Keratinocyte (primary cell): ENCODE measurements at regions not wholly inside any gene's neighbourhood (a gene's known extent, or its start where the extent isn't known, plus 50 kb on each side); places are given as distances from the start of the nearest gene placed in this dataset.

ENCODE experiments used
- DNase-seq: peaks from one replicate; pipeline ENCODE4 v3.0.0-alpha.2; 2011; ENCODE audit warnings: low read depth, missing footprints, low spot score
- FAIRE-seq: peaks from 2 replicates; lab custom pipeline; 2011; peaks lifted over from hg19 to GRCh38; lab: Jason Lieb, UNC
- H2AFZ ChIP-seq: 2 replicates; pipeline ENCODE4 v1.6.0; 2012; ENCODE audit warnings: low read length, control low read depth, inconsistent platforms; ENCODE audit not compliant: control insufficient read depth
- H3K27ac ChIP-seq: 2 replicates; pipeline ENCODE4 v1.5.1; 2011; ENCODE audit warnings: low read length; ENCODE audit not compliant: control insufficient read depth, insufficient read depth
- H3K27me3 ChIP-seq: 3 replicates; pipeline ENCODE4 v1.6.0; 2011; ENCODE audit warnings: low read length; ENCODE audit not compliant: control insufficient read depth, insufficient read depth; ENCODE audit errors: extremely low read depth
- H3K36me3 ChIP-seq, 2 experiments: 2 replicates in 1 of 2; 3 replicates in 1 of 2; pipeline ENCODE4 v1.5.1; 2011; ENCODE audit warnings: low read length in 2 of 2, mild to moderate bottlenecking in 1 of 2; ENCODE audit not compliant: control insufficient read depth in 2 of 2, insufficient read depth in 2 of 2; ENCODE audit errors: extremely low read depth in 1 of 2
- H3K4me1 ChIP-seq: 3 replicates; pipeline ENCODE4 v1.5.1; 2011; ENCODE audit warnings: low read length; ENCODE audit not compliant: control insufficient read depth, insufficient read depth; ENCODE audit errors: extremely low read depth
- H3K4me2 ChIP-seq: 3 replicates; pipeline ENCODE4 v1.6.0; 2011; ENCODE audit warnings: low read depth, low read length; ENCODE audit not compliant: control insufficient read depth, insufficient read depth; ENCODE audit errors: extremely low read depth
- H3K4me3 ChIP-seq, 3 experiments: fragments of 200-600 bp in 1 of 3; sonication (generic) in 1 of 3; 2 replicates in 2 of 3; 3 replicates in 1 of 3; pipeline ENCODE4 v1.5.1; 2011 to 2016; ENCODE audit warnings: low read length in 3 of 3, mild to moderate bottlenecking in 3 of 3, control low read depth in 2 of 3, inconsistent platforms in 1 of 3, low read depth in 1 of 3, mixed read lengths in 1 of 3, mixed run types in 1 of 3, moderate library complexity in 1 of 3; ENCODE audit not compliant: control insufficient read depth in 2 of 3, insufficient read depth in 2 of 3; ENCODE audit errors: extremely low read depth in 1 of 3
- H3K79me2 ChIP-seq: 2 replicates; pipeline ENCODE4 v1.6.0; 2012; ENCODE audit warnings: low read length; ENCODE audit not compliant: control insufficient read depth, insufficient read depth
- H3K9ac ChIP-seq: 3 replicates; pipeline ENCODE4 v1.6.0; 2011; ENCODE audit warnings: low read length; ENCODE audit not compliant: control insufficient read depth, insufficient read depth; ENCODE audit errors: extremely low read depth
- H3K9me1 ChIP-seq: 3 replicates; pipeline ENCODE4 v1.6.0; 2011; ENCODE audit warnings: low read length; ENCODE audit not compliant: control insufficient read depth, insufficient read depth; ENCODE audit errors: extremely low read depth
- H3K9me3 ChIP-seq: 2 replicates; pipeline ENCODE4 v1.5.1; 2012; ENCODE audit warnings: low read depth, low read length; ENCODE audit not compliant: control insufficient read depth
- H4K20me1 ChIP-seq: 3 replicates; pipeline ENCODE4 v1.6.0; 2011; ENCODE audit warnings: low read length; ENCODE audit not compliant: control insufficient read depth, insufficient read depth; ENCODE audit errors: extremely low read depth
- CTCF ChIP-seq, 3 experiments: IDR thresholded peaks in 1 of 3; conservative IDR thresholded peaks in 1 of 3; optimal IDR thresholded peaks in 1 of 3; 2 replicates in 2 of 3; 3 replicates in 1 of 3; pipeline versions ENCODE3 to v1.5.1; 2011; ENCODE audit warnings: low read length in 3 of 3, mild to moderate bottlenecking in 3 of 3, moderate library complexity in 2 of 3, control low read depth in 1 of 3, inconsistent platforms in 1 of 3; ENCODE audit not compliant: insufficient read depth in 2 of 3; ENCODE audit errors: extremely low read depth in 1 of 3
- EZH2 ChIP-seq: IDR thresholded peaks from one replicate; pipeline ENCODE4 v1.6.1; 2012; ENCODE audit warnings: inconsistent platforms, mild to moderate bottlenecking, low read length, moderate library complexity
- dilution Hi-C: fragments of 300-500 bp; cut with MboI; formaldehyde crosslinking; loops from one replicate; pipeline ENCODE4 v1.7.0; 2020; ENCODE audit warnings: low sequenced_read_pairs; ENCODE audit not compliant: extremely low pct_ligation_motif_present

GRCh38 chr11:19661827-19662226 lies 50.8 kb upstream of the NAV2 start:
- DNase-seq (no peak), FAIRE-seq (no peak)
- Histone ChIP-seq H2AFZ (no peak overlapping the region), H3K4me1 (peaks cover 14% of the 10 kb centered on the region), H3K9me1 (no peaks in the 10 kb centered on the region), H3K27ac (no peak overlapping the region), H4K20me1 (no peaks in the 10 kb centered on the region), H3K27me3 (no peaks in the 10 kb centered on the region), H3K79me2 (no peaks in the 10 kb centered on the region), H3K9me3 (no peaks in the 10 kb centered on the region), H3K9ac (no peak overlapping the region), H3K4me3 (no peak overlapping the region), H3K4me2 (no peak overlapping the region), H3K36me3 (no peaks in the 10 kb centered on the region)
- TF ChIP-seq EZH2 (no peak), CTCF (optimal IDR thresholded peaks at IDR 0.05 in 1 of 3, IDR thresholded peaks at IDR 0.05 in 1 of 3, conservative IDR thresholded peaks at IDR 0.05 in 1 of 3; ENCODE audit: extremely low read depth in 1 of 3, insufficient read depth in 2 of 3, low read length in 3 of 3) (no peak)
- dilution Hi-C loops, result no loop called here

GRCh38 chr11:19660076-19660475 lies 52.6 kb upstream of the NAV2 start:
- no peak overlapping the region for H3K9ac ChIP-seq
- no peaks in the 10 kb centered on the region for H3K9me3 ChIP-seq
- H3K27me3 ChIP-seq, result no peaks in the 10 kb centered on the region
- H3K36me3 ChIP-seq, result no peaks in the 10 kb centered on the region
- no peaks in the 10 kb centered on the region for H3K9me1 ChIP-seq
- no peak for TF ChIP-seq EZH2
- no peak for TF ChIP-seq CTCF (optimal IDR thresholded peaks at IDR 0.05 in 1 of 3, IDR thresholded peaks at IDR 0.05 in 1 of 3, conservative IDR thresholded peaks at IDR 0.05 in 1 of 3; ENCODE audit: extremely low read depth in 1 of 3, insufficient read depth in 2 of 3, low read length in 3 of 3)
- peak; percentile 62 for DNase-seq
- H3K27ac ChIP-seq, result no peak overlapping the region
- no peaks in the 10 kb centered on the region for H3K79me2 ChIP-seq
- H4K20me1 ChIP-seq, result no peaks in the 10 kb centered on the region
- dilution Hi-C loops, result no loop called here
- peak; percentile 81 for FAIRE-seq
- peaks cover 14% of the 10 kb centered on the region for H3K4me1 ChIP-seq
- peak overlapping the region; percentile 38 for H3K4me2 ChIP-seq
- H3K4me3 ChIP-seq, result no peak overlapping the region
- no peak overlapping the region for H2AFZ ChIP-seq
